ENCODE measurements at regions not wholly inside any gene's neighbourhood (a gene's known extent, or its start where the extent isn't known, plus 50 kb on each side); places are given as distances from the start of the nearest gene placed in this dataset.

DNA sequence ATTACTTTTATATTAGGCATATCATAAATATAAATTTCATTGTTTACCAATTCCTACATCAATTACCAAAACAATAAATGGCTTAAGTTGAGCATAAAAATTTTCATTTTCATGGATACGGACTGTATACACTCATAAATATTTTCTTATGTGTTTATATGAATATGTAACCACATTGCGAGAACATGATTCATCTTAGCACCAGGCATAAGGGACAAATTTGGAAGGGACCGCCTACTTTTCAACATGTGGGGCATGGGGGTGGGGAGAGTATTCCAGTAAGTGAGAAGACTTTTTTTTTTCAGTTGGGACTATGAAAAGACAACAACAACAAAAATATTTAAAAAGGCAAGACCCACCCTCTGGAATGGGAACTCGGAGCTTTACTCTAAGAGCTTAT, 296.1 kb downstream of the RAB38 start:
- Mint-ChIP-seq H3K9me3 (no peaks in the 10 kb centered on the region), H3K4me3 (no peak overlapping the region)
- ATAC-seq = no peak

DNA sequence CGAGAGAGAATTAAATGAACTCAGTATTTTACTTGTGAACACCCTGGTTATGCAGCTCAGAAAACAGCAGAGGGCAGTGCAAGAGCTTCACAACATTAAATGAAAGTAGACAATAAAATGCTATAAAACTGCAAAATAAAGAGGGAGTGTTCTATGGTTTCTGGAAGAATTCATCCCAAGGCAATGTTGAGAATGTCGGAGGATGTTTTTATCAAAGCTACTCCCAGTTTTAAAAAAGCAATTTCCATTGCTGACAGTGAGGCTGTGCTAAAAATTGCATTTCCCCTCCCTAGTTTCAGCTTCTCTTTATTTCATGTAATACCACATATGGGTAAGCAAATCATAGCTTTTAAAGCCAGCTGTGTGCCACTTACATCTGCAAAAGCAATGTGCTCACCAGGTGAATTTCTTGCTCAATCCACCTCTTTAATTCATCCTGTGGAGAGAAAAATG, 296.8 kb downstream of the RAB38 start:
- DNase-seq = no peak
- H3K4me1 Mint-ChIP-seq (ENCODE audit: low read depth) = no peaks in the 10 kb centered on the region
- no peak overlapping the region for H3K4me3 Mint-ChIP-seq
- no peaks in the 10 kb centered on the region for H3K9me3 Mint-ChIP-seq
- peaks cover 7% of the 10 kb centered on the region for H3K27me3 Mint-ChIP-seq (ENCODE audit: low read depth)
- no peaks in the 10 kb centered on the region for H3K36me3 Mint-ChIP-seq (ENCODE audit: insufficient read depth)
- ATAC-seq = no peak

More for the DNA sequence above, 296.1 kb downstream of the RAB38 start:
- no peak for DNase-seq
- Mint-ChIP-seq H3K36me3 (ENCODE audit: insufficient read depth) (no peaks in the 10 kb centered on the region), H3K4me1 (ENCODE audit: low read depth) (no peaks in the 10 kb centered on the region), H3K27me3 (ENCODE audit: low read depth) (peaks cover 6% of the 10 kb centered on the region)

DNA sequence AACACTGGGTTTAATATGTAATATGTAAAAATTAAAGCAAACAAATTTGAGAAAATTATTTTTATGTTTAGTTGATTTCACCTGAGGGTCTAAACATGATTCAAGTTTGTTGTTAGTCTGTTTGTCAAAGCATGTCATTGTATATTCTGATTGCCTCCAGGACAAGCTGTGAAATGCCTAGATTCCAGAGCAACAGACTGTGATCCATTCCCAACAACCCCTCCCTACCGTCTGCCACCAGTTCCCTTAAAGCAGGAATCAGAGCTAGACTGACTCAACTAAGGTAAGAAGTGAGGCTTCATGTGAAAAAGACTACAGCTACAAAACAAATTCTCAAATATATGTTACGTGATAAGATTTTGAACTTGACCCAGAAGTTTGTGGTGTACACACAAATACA, 304.2 kb downstream of the RAB38 start:
- H3K36me3 Mint-ChIP-seq (ENCODE audit: insufficient read depth) = no peaks in the 10 kb centered on the region

DNA sequence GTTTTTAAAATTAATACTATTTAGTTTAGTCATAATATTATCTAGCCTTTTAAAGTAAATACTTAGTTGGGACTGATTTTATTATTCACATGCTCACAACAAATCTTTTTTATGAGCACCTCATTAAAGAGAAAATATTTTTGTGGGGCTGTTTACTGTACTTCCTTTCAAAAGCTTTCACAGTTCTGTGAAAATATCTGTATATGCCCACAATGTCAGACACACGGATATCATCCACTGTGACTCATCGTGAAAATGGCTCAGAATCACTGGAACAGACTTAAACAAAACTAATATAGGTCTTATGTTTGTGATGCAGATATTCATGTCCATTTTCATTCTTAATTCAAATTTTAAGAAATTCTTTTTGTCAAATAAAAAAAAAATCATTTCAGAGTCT, 305.2 kb downstream of the RAB38 start:
- H3K27me3 Mint-ChIP-seq (ENCODE audit: low read depth) = peaks cover 3% of the 10 kb centered on the region
- H3K36me3 Mint-ChIP-seq (ENCODE audit: insufficient read depth) = no peaks in the 10 kb centered on the region
- ATAC-seq (no peak), DNase-seq (no peak)
- H3K9me3 Mint-ChIP-seq = no peaks in the 10 kb centered on the region
- no peaks in the 10 kb centered on the region for H3K4me1 Mint-ChIP-seq (ENCODE audit: low read depth)
- H3K4me3 Mint-ChIP-seq = no peak overlapping the region

More for the DNA sequence above, 304.2 kb downstream of the RAB38 start:
- Mint-ChIP-seq H3K9me3 (no peaks in the 10 kb centered on the region), H3K4me1 (ENCODE audit: low read depth) (no peaks in the 10 kb centered on the region), H3K27me3 (ENCODE audit: low read depth) (peaks cover 3% of the 10 kb centered on the region), H3K4me3 (no peak overlapping the region)
- no peak for ATAC-seq
- DNase-seq = no peak

DNA sequence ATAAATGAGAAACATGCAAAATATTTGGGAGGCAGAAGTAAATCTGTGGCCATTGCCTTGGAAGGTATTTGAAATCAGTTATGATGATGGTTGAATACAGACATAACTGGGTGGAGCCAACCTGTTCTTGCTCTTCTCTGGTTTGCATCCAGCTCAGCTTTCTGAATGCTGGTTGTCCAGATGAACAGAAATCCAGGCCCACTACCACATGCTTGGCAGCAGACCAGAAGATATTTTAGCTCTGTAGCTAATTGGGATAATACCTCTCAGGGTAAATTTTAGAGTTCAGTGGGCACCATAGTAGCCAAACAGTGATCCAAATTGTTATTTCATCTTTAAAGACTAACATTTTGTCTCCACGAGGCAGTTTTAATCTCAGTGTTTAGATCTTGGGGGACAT, 308.3 kb downstream of the RAB38 start:
- H3K36me3 Mint-ChIP-seq (ENCODE audit: insufficient read depth) = no peaks in the 10 kb centered on the region
- ATAC-seq = no peak
- no peaks in the 10 kb centered on the region for H3K27me3 Mint-ChIP-seq (ENCODE audit: low read depth)
- no peaks in the 10 kb centered on the region for H3K4me1 Mint-ChIP-seq (ENCODE audit: low read depth)
- no peak overlapping the region for H3K4me3 Mint-ChIP-seq
- no peak for DNase-seq
- H3K9me3 Mint-ChIP-seq = no peaks in the 10 kb centered on the region

DNA sequence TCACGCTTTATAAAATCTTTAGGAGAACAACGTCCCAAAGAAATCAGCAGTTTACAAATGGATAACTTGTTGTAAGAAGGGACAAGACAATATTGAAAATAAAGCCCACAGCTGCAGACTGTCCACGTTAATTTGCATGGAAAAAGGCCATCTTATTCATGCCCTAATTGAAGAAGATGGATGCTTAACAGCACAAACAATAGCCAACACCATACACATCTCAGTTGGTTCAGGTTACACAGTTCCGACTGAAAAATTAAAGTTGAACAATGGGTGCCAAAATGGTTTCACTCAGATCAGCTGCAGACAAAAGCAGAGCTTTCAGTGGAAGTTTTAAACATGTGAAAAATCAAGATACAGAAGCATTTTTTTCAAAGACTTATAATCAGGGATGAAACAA, 314.2 kb downstream of the RAB38 start:
- Mint-ChIP-seq H3K9me3 (no peaks in the 10 kb centered on the region), H3K27me3 (ENCODE audit: low read depth) (no peaks in the 10 kb centered on the region), H3K4me3 (no peak overlapping the region), H3K4me1 (ENCODE audit: low read depth) (no peaks in the 10 kb centered on the region), H3K36me3 (ENCODE audit: insufficient read depth) (no peaks in the 10 kb centered on the region)
- ATAC-seq = no peak
- no peak for DNase-seq

DNA sequence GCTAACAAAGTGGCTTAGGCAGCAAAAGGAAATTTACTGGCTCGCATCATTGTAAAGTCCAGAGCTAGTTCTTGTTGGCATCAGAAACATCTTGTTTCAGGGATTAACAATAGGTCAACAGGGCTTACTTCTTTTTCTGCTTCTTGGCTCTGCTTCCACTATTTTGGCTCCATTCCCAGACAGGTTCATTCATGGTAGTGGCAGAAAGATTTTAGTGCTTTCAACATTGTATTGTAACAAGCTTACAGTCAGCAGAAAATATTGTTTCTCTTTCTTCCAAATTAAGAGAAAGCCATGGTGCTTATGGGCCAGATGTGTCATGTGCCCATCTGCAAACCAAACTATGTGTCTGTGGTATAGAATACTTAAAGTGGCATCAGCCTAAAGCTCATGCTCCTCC, 315.6 kb downstream of the RAB38 start:
- Mint-ChIP-seq H3K27me3 (ENCODE audit: low read depth) (no peaks in the 10 kb centered on the region), H3K4me3 (no peak overlapping the region), H3K9me3 (no peaks in the 10 kb centered on the region), H3K4me1 (ENCODE audit: low read depth) (no peaks in the 10 kb centered on the region), H3K36me3 (ENCODE audit: insufficient read depth) (no peaks in the 10 kb centered on the region)
- ATAC-seq (no peak), DNase-seq (no peak)

DNA sequence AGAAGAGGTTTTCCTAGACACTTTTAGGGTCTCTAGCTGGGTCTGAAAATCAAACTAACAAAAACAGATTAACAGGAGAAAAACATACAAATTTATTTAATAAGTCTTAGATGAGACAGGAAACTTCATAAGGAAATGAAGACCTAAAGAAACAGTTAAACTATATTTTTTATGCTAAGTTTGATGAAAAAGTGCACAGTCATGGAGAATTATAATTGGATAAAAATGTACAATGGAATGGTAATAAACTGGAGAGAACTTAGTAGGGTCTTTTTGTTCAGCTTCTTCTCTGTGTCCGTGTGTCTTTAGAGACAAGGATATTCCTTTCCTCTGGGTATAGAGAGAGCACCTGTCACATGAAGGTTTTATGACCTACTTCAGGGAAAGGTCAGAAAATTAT, 323.4 kb downstream of the RAB38 start:
- Mint-ChIP-seq H3K27me3 (ENCODE audit: low read depth) (no peaks in the 10 kb centered on the region), H3K4me3 (no peak overlapping the region), H3K36me3 (ENCODE audit: insufficient read depth) (no peaks in the 10 kb centered on the region), H3K9me3 (peaks cover 3% of the 10 kb centered on the region), H3K4me1 (ENCODE audit: low read depth) (no peaks in the 10 kb centered on the region)
- ATAC-seq = no peak
- DNase-seq = no peak

DNA sequence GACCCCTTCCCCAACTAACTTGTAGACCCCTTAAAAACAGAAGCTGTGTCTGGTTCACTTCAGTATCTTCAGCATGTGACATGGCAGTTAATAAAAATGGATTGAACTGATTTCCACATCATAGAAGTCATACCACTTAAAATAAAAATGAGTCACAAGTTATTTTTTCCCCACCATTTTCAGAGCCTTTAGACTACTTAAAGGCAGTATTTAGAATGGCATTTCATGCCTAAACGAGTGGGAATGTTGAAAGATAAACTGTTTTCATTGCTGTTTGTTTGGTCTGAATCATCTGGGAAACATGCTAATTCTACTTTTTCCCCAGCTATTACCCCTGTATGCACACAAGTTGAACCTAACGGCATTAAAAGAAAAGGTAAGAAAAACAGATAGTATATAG, 324.0 kb downstream of the RAB38 start:
- no peak for DNase-seq
- no peaks in the 10 kb centered on the region for H3K27me3 Mint-ChIP-seq (ENCODE audit: low read depth)
- H3K36me3 Mint-ChIP-seq (ENCODE audit: insufficient read depth) = no peaks in the 10 kb centered on the region

DNA sequence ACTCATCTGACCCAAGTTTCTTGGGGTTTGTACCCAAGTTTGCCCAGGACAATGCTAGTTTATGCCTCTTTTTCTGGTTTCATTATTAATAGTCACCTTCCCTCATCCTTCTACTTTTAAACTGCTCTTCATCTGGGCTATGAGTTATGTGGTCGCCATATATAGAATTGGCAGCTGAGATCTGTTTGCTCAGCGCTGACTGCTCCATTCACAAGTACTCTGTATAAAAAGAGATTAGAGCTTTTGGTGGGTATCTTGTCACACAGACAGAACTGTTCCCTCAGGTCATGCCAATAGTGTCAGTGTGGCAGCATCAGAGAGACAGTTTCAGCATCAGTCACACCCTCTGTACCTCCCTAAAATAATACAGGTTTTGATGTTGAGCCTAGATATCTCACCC, 326.0 kb downstream of the RAB38 start:
- H3K36me3 Mint-ChIP-seq (ENCODE audit: insufficient read depth) = no peaks in the 10 kb centered on the region
- H3K4me3 Mint-ChIP-seq = no peak overlapping the region
- ATAC-seq = no peak
- peaks cover 3% of the 10 kb centered on the region for H3K9me3 Mint-ChIP-seq
- DNase-seq = no peak
- no peaks in the 10 kb centered on the region for H3K27me3 Mint-ChIP-seq (ENCODE audit: low read depth)
- no peaks in the 10 kb centered on the region for H3K4me1 Mint-ChIP-seq (ENCODE audit: low read depth)

More for the DNA sequence above, 324.0 kb downstream of the RAB38 start:
- Mint-ChIP-seq H3K4me1 (ENCODE audit: low read depth) (no peaks in the 10 kb centered on the region), H3K9me3 (peaks cover 3% of the 10 kb centered on the region), H3K4me3 (no peak overlapping the region)
- no peak for ATAC-seq

DNA sequence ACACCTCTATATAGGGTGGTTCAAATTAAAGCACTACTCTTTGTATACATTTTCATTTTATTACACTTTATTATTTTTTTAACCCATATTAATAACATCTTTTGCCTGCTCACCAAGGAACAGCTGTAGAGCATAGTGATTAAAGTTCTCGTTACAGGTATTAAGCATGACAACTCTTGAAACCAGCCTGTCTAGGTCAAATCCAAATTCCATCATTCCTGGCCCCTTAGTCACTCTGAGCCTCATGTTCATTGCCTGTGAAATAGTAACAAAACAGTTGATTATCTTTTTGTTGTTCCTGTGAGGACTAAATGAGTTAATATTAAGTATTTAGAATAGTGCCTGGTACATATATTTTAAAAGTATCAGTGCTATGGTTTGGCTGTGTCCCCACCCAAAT, 334.5 kb downstream of the RAB38 start:
- Mint-ChIP-seq H3K4me1 (ENCODE audit: low read depth) (no peaks in the 10 kb centered on the region), H3K36me3 (ENCODE audit: insufficient read depth) (no peaks in the 10 kb centered on the region), H3K4me3 (no peak overlapping the region), H3K27me3 (ENCODE audit: low read depth) (no peaks in the 10 kb centered on the region), H3K9me3 (peaks cover 11% of the 10 kb centered on the region)
- no peak for ATAC-seq
- no peak for DNase-seq

DNA sequence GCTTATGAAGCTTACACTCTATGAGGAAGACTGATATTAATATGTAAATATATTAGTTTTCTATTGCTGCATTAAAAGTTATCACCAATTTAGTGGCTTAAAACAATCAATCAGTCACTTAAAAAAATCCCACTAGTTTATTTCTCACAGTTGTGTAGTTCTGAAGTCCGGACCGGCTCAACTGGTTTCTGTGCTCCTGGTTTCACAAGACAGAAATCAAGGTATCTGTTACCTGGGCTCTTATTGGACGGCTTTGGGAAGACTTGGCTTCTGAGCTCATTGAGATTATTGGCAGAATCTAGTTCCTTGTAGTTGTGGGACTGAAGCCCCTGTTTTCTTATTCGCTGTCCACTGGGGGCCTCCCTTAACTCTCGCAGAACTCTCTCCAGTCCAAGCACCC, 343.0 kb downstream of the RAB38 start:
- H3K4me1 Mint-ChIP-seq (ENCODE audit: low read depth) = no peaks in the 10 kb centered on the region
- no peak overlapping the region for H3K4me3 Mint-ChIP-seq
- no peaks in the 10 kb centered on the region for H3K36me3 Mint-ChIP-seq (ENCODE audit: insufficient read depth)
- peaks cover 6% of the 10 kb centered on the region for H3K9me3 Mint-ChIP-seq
- DNase-seq = no peak
- no peak for ATAC-seq
- H3K27me3 Mint-ChIP-seq (ENCODE audit: low read depth) = no peaks in the 10 kb centered on the region

DNA sequence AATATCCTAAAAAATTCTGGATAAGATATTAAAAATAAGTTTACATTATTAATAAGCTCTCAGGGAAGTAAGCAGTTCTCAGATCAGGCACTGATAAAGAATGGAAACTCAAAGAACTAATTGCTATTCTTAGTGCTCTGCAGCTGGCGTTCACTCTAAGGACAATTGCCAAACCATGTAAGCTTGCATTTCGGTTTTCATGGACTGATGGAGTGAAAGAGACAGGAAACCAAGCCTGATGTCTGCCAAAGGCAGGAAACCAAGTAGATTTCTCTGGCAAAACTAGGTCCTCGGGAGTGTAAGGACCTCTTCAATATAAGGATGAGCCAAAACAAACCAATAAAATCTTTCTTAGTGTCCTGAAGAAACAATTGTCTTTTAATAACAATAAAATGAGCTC, 355.2 kb downstream of the RAB38 start:
- Mint-ChIP-seq H3K4me3 (no peak overlapping the region), H3K36me3 (ENCODE audit: insufficient read depth) (no peaks in the 10 kb centered on the region), H3K9me3 (no peaks in the 10 kb centered on the region), H3K4me1 (ENCODE audit: low read depth) (no peaks in the 10 kb centered on the region), H3K27me3 (ENCODE audit: low read depth) (no peaks in the 10 kb centered on the region)
- DNase-seq (no peak), ATAC-seq (no peak)

DNA sequence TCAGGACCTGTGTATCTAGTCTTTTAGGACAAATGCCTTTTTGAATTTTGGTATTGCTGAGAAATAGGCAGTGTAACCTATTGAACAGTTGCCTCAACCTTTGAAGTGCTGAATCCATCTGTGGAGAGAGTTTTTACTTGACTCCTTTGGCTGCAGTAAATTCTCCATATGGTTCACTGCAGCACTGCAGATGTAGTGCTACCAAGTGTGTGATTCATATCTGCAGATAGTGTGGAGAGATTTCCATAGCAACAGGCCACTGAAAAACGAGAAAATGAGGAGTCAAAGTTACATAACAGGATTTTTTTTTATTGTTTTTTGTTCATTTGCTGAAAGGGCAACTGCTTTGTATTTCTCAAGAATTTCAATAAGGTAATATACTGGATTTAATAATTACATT, 356.1 kb downstream of the RAB38 start:
- no peak for ATAC-seq
- Mint-ChIP-seq H3K27me3 (ENCODE audit: low read depth) (no peaks in the 10 kb centered on the region), H3K9me3 (no peaks in the 10 kb centered on the region), H3K36me3 (ENCODE audit: insufficient read depth) (no peaks in the 10 kb centered on the region), H3K4me1 (ENCODE audit: low read depth) (no peaks in the 10 kb centered on the region), H3K4me3 (no peak overlapping the region)
- no peak for DNase-seq

DNA sequence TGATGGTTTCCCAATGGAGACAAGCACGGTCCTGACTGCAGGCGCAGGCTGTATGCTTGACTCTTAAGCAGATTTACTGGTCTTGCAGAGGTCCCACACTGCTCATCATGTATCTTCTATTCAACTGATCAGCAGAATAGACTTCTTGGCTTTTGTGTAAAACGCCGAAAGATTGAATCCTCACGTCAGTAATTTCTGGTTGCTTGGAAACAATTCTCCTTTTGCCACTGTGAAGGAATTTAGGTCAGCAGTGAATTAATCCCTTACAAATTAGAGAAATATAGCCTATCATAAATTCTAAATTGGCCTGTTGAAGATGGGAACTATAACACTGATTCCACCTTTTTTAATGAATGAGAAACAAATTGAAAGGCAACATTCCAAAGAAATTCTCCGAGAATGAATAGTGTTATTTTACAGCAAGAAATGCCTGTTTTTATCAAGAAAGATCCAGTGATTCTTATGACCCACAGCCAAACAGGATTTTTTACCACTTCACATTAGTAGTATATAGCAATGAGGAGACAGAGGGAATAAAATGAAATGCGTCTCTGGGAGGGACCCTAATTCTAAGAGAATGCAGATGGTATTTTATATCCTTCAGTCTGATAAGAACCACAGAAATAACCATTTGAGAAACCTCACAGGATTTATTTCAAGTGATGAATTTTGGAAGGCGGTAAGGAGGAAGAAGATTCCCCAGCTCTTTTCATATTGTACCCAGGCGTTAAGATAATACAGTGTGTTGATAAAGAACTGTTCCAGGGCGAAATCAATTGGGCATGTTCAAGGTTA, 362.5 kb downstream of the RAB38 start:
- Mint-ChIP-seq H3K36me3 (ENCODE audit: insufficient read depth) (no peaks in the 10 kb centered on the region), H3K9me3 (no peaks in the 10 kb centered on the region), H3K27me3 (ENCODE audit: low read depth) (no peaks in the 10 kb centered on the region), H3K4me3 (no peak overlapping the region), H3K4me1 (ENCODE audit: low read depth) (no peaks in the 10 kb centered on the region)
- ATAC-seq (no peak), DNase-seq (no peak)

All from activated T-cell treated with anti-CD3 and anti-CD28 coated beads, Interleukin-2, amount 50 U/mL, for 4 hours (primary cell).